GM18507 (cell line): ENCODE measurements at regions not wholly inside any gene's neighbourhood (a gene's known extent, or its start where the extent isn't known, plus 50 kb on each side); places are given as distances from the start of the nearest gene placed in this dataset.
"Not testable (repeated sequence)": the region's sequence is repeated elsewhere in the genome, so short reads cannot be mapped to it uniquely, and the experiment has no call there.

Experiments used
- DNase-seq: peaks from one replicate; pipeline ENCODE4 v3.0.0; 2011; ENCODE audit warnings: low read depth; ENCODE audit not compliant: insufficient read length; ENCODE audit errors: extremely low spot score
- FAIRE-seq: peaks from 2 replicates; lab custom pipeline; 2011; peaks lifted over from hg19 to GRCh38; lab: Jason Lieb, UNC

DNA sequence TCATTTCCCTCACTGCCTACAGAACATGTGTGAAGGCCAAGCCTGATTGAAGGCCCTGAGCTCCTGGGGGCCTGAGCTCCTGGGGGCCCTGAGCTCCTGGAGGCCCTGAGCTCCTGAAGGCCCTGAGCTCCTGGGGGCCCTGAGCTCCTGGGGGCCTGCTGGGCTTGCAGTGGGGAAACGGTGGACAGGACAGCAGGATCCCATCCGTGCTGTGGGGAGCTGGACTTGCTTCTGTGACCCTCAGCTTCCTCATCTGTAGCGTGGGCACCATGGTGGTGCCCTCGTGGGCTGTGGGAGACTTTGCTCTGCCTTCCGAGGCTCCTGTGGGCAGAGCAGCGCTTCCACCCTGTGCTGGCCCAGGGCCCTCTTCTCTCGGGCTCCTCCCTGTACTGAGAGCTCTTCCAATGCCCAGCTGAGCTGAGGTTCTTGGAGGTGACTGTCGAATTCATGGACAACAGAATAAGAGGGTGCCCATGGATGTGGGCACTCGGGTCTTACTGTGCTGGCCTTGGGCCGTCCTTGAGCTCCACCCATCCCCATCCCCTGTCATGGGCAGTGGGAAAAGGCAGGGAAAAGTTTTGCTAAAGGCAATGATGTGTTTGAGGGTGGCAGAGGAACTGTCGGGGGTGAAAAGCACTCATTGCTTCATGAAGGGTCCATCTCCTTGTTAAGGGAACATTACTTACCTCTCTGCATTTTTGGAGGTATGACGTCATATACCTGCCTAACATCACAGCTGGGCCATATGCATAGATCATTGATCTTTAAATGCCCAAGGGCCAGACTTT is 786.7 kb downstream of the TBC1D22A start:
- FAIRE-seq (no peak), DNase-seq (no peak)

GRCh38 chr22:47547881-47548650 is 785.6 kb downstream of the TBC1D22A start:
- no peak for DNase-seq
- no peak for FAIRE-seq

DNA sequence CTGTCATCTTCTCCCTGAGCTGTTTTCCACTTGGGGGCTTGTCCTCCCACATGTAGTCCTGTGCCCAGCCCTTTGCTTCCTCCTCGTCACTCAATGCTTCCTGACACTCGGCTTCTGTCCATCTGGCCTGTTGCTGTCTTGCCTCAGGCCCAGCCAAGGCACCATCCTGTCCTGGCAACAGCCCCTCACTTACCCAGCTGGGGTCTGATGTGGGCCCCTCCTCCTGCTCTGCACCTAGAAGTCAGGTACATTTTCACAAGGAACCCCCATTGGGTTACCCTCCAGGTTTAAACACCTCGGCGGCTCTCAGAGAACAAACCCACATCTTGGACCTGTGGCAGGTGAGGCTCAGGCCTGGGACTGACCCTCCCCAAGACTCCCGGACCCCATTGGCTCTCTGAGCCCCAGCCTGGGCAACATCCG is 784.8 kb downstream of the TBC1D22A start:
- no peak for DNase-seq
- FAIRE-seq = no peak

GRCh38 chr22:47544696-47545095 is 782.2 kb downstream of the TBC1D22A start:
- FAIRE-seq = no peak
- no peak for DNase-seq

- DNase-seq = no peak
- no peak for FAIRE-seq
Measured at GRCh38 chr22:47543447-47543846, 781.0 kb downstream of the TBC1D22A start.

- DNase-seq (no peak), FAIRE-seq (no peak)
Measured at GRCh38 chr22:47540011-47540410, 777.6 kb downstream of the TBC1D22A start.

GRCh38 chr22:47539374-47539773 is 776.9 kb downstream of the TBC1D22A start:
- no peak for DNase-seq
- FAIRE-seq = no peak

GRCh38 chr22:47535681-47536080 is 773.2 kb downstream of the TBC1D22A start:
- FAIRE-seq (no peak), DNase-seq (no peak)

GRCh38 chr22:47534804-47535410 is 772.5 kb downstream of the TBC1D22A start:
- no peak for FAIRE-seq

GRCh38 chr22:47533961-47534803 is 771.7 kb downstream of the TBC1D22A start:
- FAIRE-seq = no peak
- no peak for DNase-seq

More at GRCh38 chr22:47534804-47535410, 772.5 kb downstream of the TBC1D22A start:
- DNase-seq = no peak

- DNase-seq (no peak), FAIRE-seq (no peak)
Measured at GRCh38 chr22:47517062-47517461, 754.6 kb downstream of the TBC1D22A start.

DNA sequence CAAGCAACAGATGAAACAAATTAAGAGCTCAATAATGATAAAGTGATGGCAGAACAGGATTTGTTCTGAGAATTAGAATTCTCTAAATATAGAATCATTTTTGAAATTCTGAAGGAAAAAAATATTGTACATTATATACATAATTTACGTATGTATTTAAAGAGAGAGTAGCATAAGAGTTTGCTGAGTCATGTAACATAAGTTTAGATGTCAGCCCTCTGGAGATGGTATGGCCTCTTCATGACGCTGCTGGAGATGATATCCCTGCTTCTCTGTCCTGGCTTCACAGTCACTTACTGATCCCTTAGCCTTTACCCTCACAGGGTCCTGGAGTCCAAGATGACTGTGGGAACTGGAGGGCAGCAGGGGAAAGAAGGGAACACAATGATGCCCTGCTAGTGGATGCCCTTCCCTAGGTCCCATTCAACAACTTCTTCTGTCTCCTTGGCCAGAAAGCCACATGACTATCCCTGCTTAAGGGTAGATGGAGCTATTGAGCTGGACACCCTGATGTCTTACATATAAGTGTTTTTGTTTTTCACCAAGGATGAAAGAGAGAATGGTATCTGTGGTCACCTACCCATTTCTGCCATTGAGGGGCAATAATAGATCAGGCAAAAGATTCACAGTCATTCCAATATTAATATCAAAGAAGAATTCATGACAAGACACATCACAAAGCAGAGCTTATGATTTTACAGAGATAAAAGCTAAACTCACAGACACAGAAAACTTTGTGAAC is 753.1 kb downstream of the TBC1D22A start:
- no peak for FAIRE-seq
- DNase-seq = no peak

DNA sequence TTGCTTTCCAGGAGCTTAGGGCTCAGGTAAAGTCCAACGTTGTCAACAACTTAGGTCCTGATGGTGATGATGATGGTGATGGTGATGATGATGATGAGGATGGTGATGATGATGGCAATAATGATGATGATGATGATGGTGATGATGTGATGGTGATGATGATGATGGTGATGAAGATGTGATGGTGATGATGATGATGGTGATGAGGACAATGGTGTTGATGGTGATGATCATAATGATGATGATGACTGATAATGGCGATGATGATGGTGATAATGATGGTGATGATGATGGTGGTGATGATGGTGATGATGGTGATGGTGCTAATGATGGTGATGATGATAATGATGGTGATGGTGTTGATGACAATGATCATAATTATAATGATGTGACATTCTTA is 750.2 kb downstream of the TBC1D22A start:
- DNase-seq = no peak
- no peak for FAIRE-seq

DNA sequence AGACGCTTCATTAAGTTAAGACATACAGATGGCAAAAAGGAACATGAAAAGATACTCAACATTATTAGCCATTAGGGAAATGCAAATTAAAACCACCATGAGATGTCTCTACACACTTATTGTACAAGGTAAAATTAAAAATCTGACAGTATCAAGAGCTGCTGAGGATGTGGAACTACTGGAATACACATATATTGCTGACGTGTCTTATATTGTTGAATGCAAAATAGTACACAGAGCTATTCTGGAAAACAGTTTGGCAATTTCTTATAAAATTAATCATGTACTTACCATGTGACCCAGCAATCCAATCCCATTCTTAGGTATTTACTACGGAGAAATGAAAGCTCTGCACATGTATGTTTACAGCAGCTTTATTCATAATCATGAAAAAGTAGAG is 742.5 kb downstream of the TBC1D22A start:
- DNase-seq (no peak), FAIRE-seq (no peak)

GRCh38 chr22:47498969-47499495 is 736.6 kb downstream of the TBC1D22A start:
- FAIRE-seq (no peak), DNase-seq (no peak)

DNA sequence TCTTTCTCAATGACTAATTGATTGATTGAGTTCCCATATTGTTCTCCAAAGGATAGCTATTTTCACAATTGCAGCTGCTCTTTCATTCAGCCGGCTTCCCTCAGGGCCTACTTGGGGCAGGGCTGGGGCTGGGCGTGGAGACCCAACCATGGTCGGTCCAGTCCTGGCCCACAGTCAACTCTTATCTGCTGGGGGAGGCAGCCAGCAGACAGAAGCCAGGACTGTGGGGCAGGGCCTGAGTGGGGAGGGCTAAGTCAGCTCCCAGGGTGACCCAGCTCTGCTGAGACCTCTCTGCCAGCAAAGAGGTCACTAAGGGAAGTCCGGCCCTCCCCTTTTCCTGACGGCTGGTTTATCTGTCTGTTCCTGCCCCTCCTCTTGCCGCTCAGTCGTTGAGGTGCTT is 735.2 kb downstream of the TBC1D22A start:
- FAIRE-seq (no peak), DNase-seq (no peak)

- DNase-seq = no peak
- no peak for FAIRE-seq
Measured at GRCh38 chr22:47495110-47495509, 732.7 kb downstream of the TBC1D22A start.

GRCh38 chr22:47488131-47488530 is 725.7 kb downstream of the TBC1D22A start:
- FAIRE-seq, DNase-seq: not testable (repeated sequence)
